HepG2 (cell line): ENCODE measurements at regions not wholly inside any gene's neighbourhood (a gene's known extent, or its start where the extent isn't known, plus 50 kb on each side); places are given as distances from the start of the nearest gene placed in this dataset.

ENCODE experiments used
- CEBPG ChIP-seq: IDR thresholded peaks from 2 replicates; pipeline ENCODE4 v1.6.1; 2016
- ESRRA ChIP-seq: sonication (generic); formaldehyde crosslinking; IDR thresholded peaks from 2 replicates; pipeline ENCODE4 v1.5.1; 2020; ENCODE audit warnings: mild to moderate bottlenecking, low read depth, missing genetic modification reagents
- MATR3 ChIP-seq: sonication (generic); formaldehyde crosslinking; IDR thresholded peaks from 2 replicates; pipeline ENCODE4 v1.4.0; 2020; ENCODE audit warnings: missing genetic modification reagents
- MLLT10 ChIP-seq: sonication (generic); formaldehyde crosslinking; IDR thresholded peaks from 2 replicates; pipeline ENCODE4 v1.4.0; 2020; ENCODE audit warnings: missing genetic modification reagents
- MTA3 ChIP-seq: sonication (generic); formaldehyde crosslinking; IDR thresholded peaks from 2 replicates; pipeline ENCODE4 v1.4.0; 2020; ENCODE audit warnings: missing genetic modification reagents
- MXI1 ChIP-seq: IDR thresholded peaks from 3 replicates; pipeline ENCODE4 v1.6.1; 2012; ENCODE audit warnings: low read depth, low read length, inconsistent platforms, borderline replicate concordance
- PHF21A ChIP-seq: sonication (generic); formaldehyde crosslinking; IDR thresholded peaks from 2 replicates; pipeline ENCODE4 v1.5.0; 2020; ENCODE audit warnings: mild to moderate bottlenecking, missing genetic modification reagents
- PHF8 ChIP-seq: sonication (generic); formaldehyde crosslinking; IDR thresholded peaks from 2 replicates; pipeline ENCODE4 v1.5.0; 2020; ENCODE audit warnings: missing genetic modification reagents
- SATB2 ChIP-seq: sonication (generic); formaldehyde crosslinking; IDR thresholded peaks from 2 replicates; pipeline ENCODE4 v1.5.0; 2020; ENCODE audit warnings: missing genetic modification reagents
- SIX1 ChIP-seq: sonication (generic); formaldehyde crosslinking; IDR thresholded peaks from 2 replicates; pipeline ENCODE4 v1.4.0; 2020; ENCODE audit warnings: missing genetic modification reagents, borderline replicate concordance
- SP1 ChIP-seq, 2 experiments: fragments of 450-650 bp in 1 of 2; sonication (generic) in 1 of 2; formaldehyde crosslinking in 1 of 2; IDR thresholded peaks; 2 replicates each; pipeline versions ENCODE4 v1.4.0 to v1.6.1; 2016 to 2020; ENCODE audit warnings: missing genetic modification reagents in 1 of 2
- SUZ12 ChIP-seq: fragments of 150-350 bp; IDR thresholded peaks from 2 replicates; pipeline ENCODE4 v1.6.1; 2014; ENCODE audit warnings: low read depth, low read length
- TBL1XR1 ChIP-seq: fragments of 150-350 bp; IDR thresholded peaks from 2 replicates; pipeline ENCODE4 v1.6.1; 2014; ENCODE audit warnings: borderline replicate concordance, low read length; ENCODE audit not compliant: partially characterized antibody
- TEAD2 ChIP-seq: sonication (generic); formaldehyde crosslinking; IDR thresholded peaks from 2 replicates; pipeline ENCODE4 v1.9.0; 2021; ENCODE audit warnings: missing genetic modification reagents
- ZBTB49 ChIP-seq: sonication (generic); formaldehyde crosslinking; IDR thresholded peaks from 2 replicates; pipeline ENCODE4 v1.4.0; 2020; ENCODE audit warnings: missing genetic modification reagents, borderline replicate concordance
- ZBTB8A ChIP-seq: sonication (generic); formaldehyde crosslinking; IDR thresholded peaks from 2 replicates; pipeline ENCODE4 v1.4.0; 2020; ENCODE audit warnings: mild to moderate bottlenecking, low read depth, missing genetic modification reagents, borderline replicate concordance
- ZC3H4 ChIP-seq: sonication (generic); formaldehyde crosslinking; IDR thresholded peaks from 2 replicates; pipeline ENCODE4 v1.4.0; 2020; ENCODE audit warnings: missing genetic modification reagents, borderline replicate concordance
- ZFY ChIP-seq: sonication (generic); formaldehyde crosslinking; IDR thresholded peaks from 2 replicates; pipeline ENCODE4 v1.4.0; 2020; ENCODE audit warnings: missing genetic modification reagents
- ZNF143 ChIP-seq: sonication (generic); formaldehyde crosslinking; IDR thresholded peaks from 2 replicates; pipeline ENCODE4 v1.4.0; 2020; ENCODE audit warnings: missing genetic modification reagents
- ZNF280B ChIP-seq: sonication (generic); formaldehyde crosslinking; IDR thresholded peaks from 2 replicates; pipeline ENCODE4 v1.5.0; 2020; ENCODE audit warnings: missing genetic modification reagents, mild to moderate bottlenecking, borderline replicate concordance
- ZNF317 ChIP-seq: sonication (generic); formaldehyde crosslinking; IDR thresholded peaks from 2 replicates; pipeline ENCODE4 v1.5.0; 2020; ENCODE audit warnings: mild to moderate bottlenecking, missing genetic modification reagents
- ZNF350 ChIP-seq: sonication (generic); formaldehyde crosslinking; IDR thresholded peaks from 2 replicates; pipeline ENCODE4 v1.4.0; 2020; ENCODE audit warnings: mild to moderate bottlenecking, low read depth, missing genetic modification reagents, borderline replicate concordance
- ZNF431 ChIP-seq: sonication (generic); formaldehyde crosslinking; IDR thresholded peaks from 2 replicates; pipeline ENCODE4 v1.9.0; 2022; ENCODE audit warnings: missing genetic modification reagents, low read depth, mild to moderate bottlenecking, borderline replicate concordance
- ZNF501 ChIP-seq: sonication (generic); formaldehyde crosslinking; IDR thresholded peaks from 2 replicates; pipeline ENCODE4 v1.5.1; 2020; ENCODE audit warnings: mild to moderate bottlenecking, moderate library complexity, missing genetic modification reagents
- ZNF547 ChIP-seq: sonication (generic); formaldehyde crosslinking; IDR thresholded peaks from 2 replicates; pipeline ENCODE4 v1.5.1; 2020; ENCODE audit warnings: mild to moderate bottlenecking, missing genetic modification reagents
- ZNF572 ChIP-seq: sonication (generic); formaldehyde crosslinking; IDR thresholded peaks from 2 replicates; pipeline ENCODE4 v1.5.1; 2020; ENCODE audit warnings: mild to moderate bottlenecking, missing genetic modification reagents
- ZSCAN21 ChIP-seq: sonication (generic); formaldehyde crosslinking; IDR thresholded peaks from 2 replicates; pipeline ENCODE4 v1.8.0; 2022; ENCODE audit warnings: mild to moderate bottlenecking, missing genetic modification reagents, moderate library complexity, borderline replicate concordance
- ZSCAN31 ChIP-seq: sonication (generic); formaldehyde crosslinking; IDR thresholded peaks from 2 replicates; pipeline ENCODE4 v1.5.0; 2020; ENCODE audit warnings: low read depth, mild to moderate bottlenecking, missing genetic modification reagents

GRCh38 chrX:2608638-2609430, 82.3 kb upstream of the CD99 start (continued):
- TF ChIP-seq ESRRA (peak; percentile 36; the same call in 1 of the 2 replicates), ZBTB49 (no peak), MTA3 (CRISPR knock-in tag) (no peak), ZNF143 (CRISPR knock-in tag) (no peak), ZNF547 (CRISPR knock-in tag) (no peak; the same call in 1 of the 2 replicates), MXI1 (peak; percentile 26; the same call in 1 of the 3 replicates), ZC3H4 (CRISPR knock-in tag) (no peak), TEAD2 (no peak), ZSCAN31 (CRISPR knock-in tag) (no peak), PHF8 (peak; percentile 67), SIX1 (CRISPR knock-in tag) (no peak), PHF21A (CRISPR knock-in tag) (peak; percentile 65), SATB2 (CRISPR knock-in tag) (no peak), ZSCAN21 (CRISPR knock-in tag) (peak; percentile 52; the same call in 1 of the 2 replicates), TBL1XR1 (no peak), MATR3 (CRISPR knock-in tag) (no peak), MLLT10 (CRISPR knock-in tag) (no peak), ZNF350 (CRISPR knock-in tag) (0 out of 2 replicates have a peak, but pooled peaks have one; percentile 14), ZNF572 (CRISPR knock-in tag) (0 out of 2 replicates have a peak, but pooled peaks have one; percentile 44), ZFY (peak; percentile 72), ZNF280B (CRISPR knock-in tag) (no peak; the same call in 1 of the 2 replicates), ZNF501 (CRISPR knock-in tag) (peak; percentile 60), CEBPG (CRISPR knock-in tag) (no peak), ZNF431 (CRISPR knock-in tag) (0 out of 2 replicates have a peak, but pooled peaks have one; percentile 51), SP1 (IDR thresholded peaks at IDR 0.05) (no peak), SP1 (CRISPR knock-in tag; IDR thresholded peaks at IDR 0.05) (peak; percentile 45; the same call in 1 of the 2 replicates), ZBTB8A (CRISPR knock-in tag) (no peak), ZNF317 (0 out of 2 replicates have a peak, but pooled peaks have one; percentile 33), SUZ12 (no peak)
